ENCODE measurements at regions not wholly inside any gene's neighbourhood (a gene's known extent, or its start where the extent isn't known, plus 50 kb on each side); places are given as distances from the start of the nearest gene placed in this dataset.
"Not testable (repeated sequence)": the region's sequence is repeated elsewhere in the genome, so short reads cannot be mapped to it uniquely, and the experiment has no call there.

- H3K4me1 ChIP-seq (ENCODE audit: control insufficient read depth, insufficient read depth, low read length): no peaks in the 10 kb centered on the region
Measured at GRCh38 chr9:90131568-90131967, 511.1 kb downstream of the DIRAS2 start.

GRCh38 chr9:90132866-90133265 is 509.8 kb downstream of the DIRAS2 start:
- H3K4me3 ChIP-seq (ENCODE audit: low read length): no peak overlapping the region
- H3K27me3 ChIP-seq (ENCODE audit: control insufficient read depth, insufficient read depth, low read length): no peaks in the 10 kb centered on the region
- no peak overlapping the region for H3K9ac ChIP-seq (ENCODE audit: low read length)
- H3K4me1 ChIP-seq (ENCODE audit: control insufficient read depth, insufficient read depth, low read length): no peaks in the 10 kb centered on the region
- no peaks in the 10 kb centered on the region for H3K36me3 ChIP-seq (ENCODE audit: control insufficient read depth, insufficient read depth, low read length)
- H3K9me3 ChIP-seq (ENCODE audit: control insufficient read depth, low read length): no peaks in the 10 kb centered on the region

More at GRCh38 chr9:90131568-90131967, 511.1 kb downstream of the DIRAS2 start:
- Histone ChIP-seq H3K9ac (ENCODE audit: low read length) (no peak overlapping the region), H3K9me3 (ENCODE audit: control insufficient read depth, low read length) (no peaks in the 10 kb centered on the region), H3K36me3 (ENCODE audit: control insufficient read depth, insufficient read depth, low read length) (no peaks in the 10 kb centered on the region), H3K4me3 (ENCODE audit: low read length) (no peak overlapping the region), H3K27me3 (ENCODE audit: control insufficient read depth, insufficient read depth, low read length) (no peaks in the 10 kb centered on the region)

GRCh38 chr9:90137801-90138200 is 504.8 kb downstream of the DIRAS2 start:
- Histone ChIP-seq H3K4me3 (ENCODE audit: low read length) (no peak overlapping the region), H3K9me3 (ENCODE audit: control insufficient read depth, low read length) (no peaks in the 10 kb centered on the region), H3K9ac (ENCODE audit: low read length) (no peak overlapping the region), H3K36me3 (ENCODE audit: control insufficient read depth, insufficient read depth, low read length) (no peaks in the 10 kb centered on the region), H3K27me3 (ENCODE audit: control insufficient read depth, insufficient read depth, low read length) (no peaks in the 10 kb centered on the region), H3K4me1 (ENCODE audit: control insufficient read depth, insufficient read depth, low read length) (no peaks in the 10 kb centered on the region)

- H3K27me3 ChIP-seq (ENCODE audit: control insufficient read depth, insufficient read depth, low read length): no peaks in the 10 kb centered on the region
- no peaks in the 10 kb centered on the region for H3K36me3 ChIP-seq (ENCODE audit: control insufficient read depth, insufficient read depth, low read length)
- no peak overlapping the region for H3K9ac ChIP-seq (ENCODE audit: low read length)
- no peaks in the 10 kb centered on the region for H3K4me1 ChIP-seq (ENCODE audit: control insufficient read depth, insufficient read depth, low read length)
- H3K9me3 ChIP-seq (ENCODE audit: control insufficient read depth, low read length): no peaks in the 10 kb centered on the region
- H3K4me3 ChIP-seq (ENCODE audit: low read length): no peak overlapping the region
Measured at GRCh38 chr9:90140131-90140818, 502.3 kb downstream of the DIRAS2 start.

GRCh38 chr9:90141723-90142122 is 500.9 kb downstream of the DIRAS2 start:
- no peak overlapping the region for H3K9ac ChIP-seq (ENCODE audit: low read length)
- no peaks in the 10 kb centered on the region for H3K4me1 ChIP-seq (ENCODE audit: control insufficient read depth, insufficient read depth, low read length)
- no peaks in the 10 kb centered on the region for H3K9me3 ChIP-seq (ENCODE audit: control insufficient read depth, low read length)
- H3K36me3 ChIP-seq (ENCODE audit: control insufficient read depth, insufficient read depth, low read length): no peaks in the 10 kb centered on the region
- no peak overlapping the region for H3K4me3 ChIP-seq (ENCODE audit: low read length)
- H3K27me3 ChIP-seq (ENCODE audit: control insufficient read depth, insufficient read depth, low read length): no peaks in the 10 kb centered on the region

- Histone ChIP-seq H3K9me3 (ENCODE audit: control insufficient read depth, low read length) (no peaks in the 10 kb centered on the region), H3K4me3 (ENCODE audit: low read length) (no peak overlapping the region), H3K27me3 (ENCODE audit: control insufficient read depth, insufficient read depth, low read length) (no peaks in the 10 kb centered on the region), H3K36me3 (ENCODE audit: control insufficient read depth, insufficient read depth, low read length) (no peaks in the 10 kb centered on the region), H3K9ac (ENCODE audit: low read length) (no peak overlapping the region), H3K4me1 (ENCODE audit: control insufficient read depth, insufficient read depth, low read length) (no peaks in the 10 kb centered on the region)
Measured at GRCh38 chr9:90142580-90142979, 500.0 kb downstream of the DIRAS2 start.

GRCh38 chr9:90147426-90147825 is 495.2 kb downstream of the DIRAS2 start:
- H3K27me3 ChIP-seq (ENCODE audit: control insufficient read depth, insufficient read depth, low read length): no peaks in the 10 kb centered on the region
- no peaks in the 10 kb centered on the region for H3K4me1 ChIP-seq (ENCODE audit: control insufficient read depth, insufficient read depth, low read length)
- H3K9me3 ChIP-seq (ENCODE audit: control insufficient read depth, low read length): no peaks in the 10 kb centered on the region
- no peak overlapping the region for H3K4me3 ChIP-seq (ENCODE audit: low read length)
- H3K9ac ChIP-seq (ENCODE audit: low read length): no peak overlapping the region
- H3K36me3 ChIP-seq (ENCODE audit: control insufficient read depth, insufficient read depth, low read length): no peaks in the 10 kb centered on the region

- H3K9me3 ChIP-seq (ENCODE audit: control insufficient read depth, low read length): no peaks in the 10 kb centered on the region
- H3K36me3 ChIP-seq (ENCODE audit: control insufficient read depth, insufficient read depth, low read length): no peaks in the 10 kb centered on the region
- H3K27me3 ChIP-seq (ENCODE audit: control insufficient read depth, insufficient read depth, low read length): no peaks in the 10 kb centered on the region
- H3K4me1 ChIP-seq (ENCODE audit: control insufficient read depth, insufficient read depth, low read length): no peaks in the 10 kb centered on the region
- no peak overlapping the region for H3K9ac ChIP-seq (ENCODE audit: low read length)
- H3K4me3 ChIP-seq (ENCODE audit: low read length): no peak overlapping the region
Measured at GRCh38 chr9:90156318-90156717, 486.3 kb downstream of the DIRAS2 start.

- Histone ChIP-seq H3K9ac (ENCODE audit: low read length) (no peak overlapping the region), H3K4me3 (ENCODE audit: low read length) (no peak overlapping the region), H3K4me1 (ENCODE audit: control insufficient read depth, insufficient read depth, low read length) (peaks cover 10% of the 10 kb centered on the region), H3K9me3 (ENCODE audit: control insufficient read depth, low read length) (no peaks in the 10 kb centered on the region), H3K27me3 (ENCODE audit: control insufficient read depth, insufficient read depth, low read length) (no peaks in the 10 kb centered on the region), H3K36me3 (ENCODE audit: control insufficient read depth, insufficient read depth, low read length) (no peaks in the 10 kb centered on the region)
Measured at GRCh38 chr9:90162326-90162725, 480.3 kb downstream of the DIRAS2 start.

- Histone ChIP-seq H3K27me3 (ENCODE audit: control insufficient read depth, insufficient read depth, low read length) (no peaks in the 10 kb centered on the region), H3K4me1 (ENCODE audit: control insufficient read depth, insufficient read depth, low read length) (peaks cover 14% of the 10 kb centered on the region), H3K4me3 (ENCODE audit: low read length) (no peak overlapping the region), H3K9ac (ENCODE audit: low read length) (no peak overlapping the region), H3K36me3 (ENCODE audit: control insufficient read depth, insufficient read depth, low read length) (no peaks in the 10 kb centered on the region), H3K9me3 (ENCODE audit: control insufficient read depth, low read length) (no peaks in the 10 kb centered on the region)
Measured at GRCh38 chr9:90162819-90163218, 479.8 kb downstream of the DIRAS2 start.

GRCh38 chr9:90165281-90165680 is 477.3 kb downstream of the DIRAS2 start:
- H3K27me3 ChIP-seq (ENCODE audit: control insufficient read depth, insufficient read depth, low read length): no peaks in the 10 kb centered on the region
- H3K36me3 ChIP-seq (ENCODE audit: control insufficient read depth, insufficient read depth, low read length): no peaks in the 10 kb centered on the region
- no peak overlapping the region for H3K4me3 ChIP-seq (ENCODE audit: low read length)
- no peak overlapping the region for H3K9ac ChIP-seq (ENCODE audit: low read length)
- no peaks in the 10 kb centered on the region for H3K9me3 ChIP-seq (ENCODE audit: control insufficient read depth, low read length)
- peaks cover 28% of the 10 kb centered on the region for H3K4me1 ChIP-seq (ENCODE audit: control insufficient read depth, insufficient read depth, low read length)

- H3K36me3 ChIP-seq (ENCODE audit: control insufficient read depth, insufficient read depth, low read length); H3K27me3 ChIP-seq (ENCODE audit: control insufficient read depth, insufficient read depth, low read length); H3K9ac ChIP-seq (ENCODE audit: low read length); H3K4me3 ChIP-seq (ENCODE audit: low read length); H3K9me3 ChIP-seq (ENCODE audit: control insufficient read depth, low read length): not testable (repeated sequence)
- peaks cover 28% of the 10 kb centered on the region for H3K4me1 ChIP-seq (ENCODE audit: control insufficient read depth, insufficient read depth, low read length)
Measured at GRCh38 chr9:90166374-90166773, 476.2 kb downstream of the DIRAS2 start.

- Histone ChIP-seq H3K27me3 (ENCODE audit: control insufficient read depth, insufficient read depth, low read length) (no peaks in the 10 kb centered on the region), H3K4me1 (ENCODE audit: control insufficient read depth, insufficient read depth, low read length) (peaks cover 21% of the 10 kb centered on the region), H3K36me3 (ENCODE audit: control insufficient read depth, insufficient read depth, low read length) (no peaks in the 10 kb centered on the region), H3K4me3 (ENCODE audit: low read length) (no peak overlapping the region), H3K9ac (ENCODE audit: low read length) (no peak overlapping the region), H3K9me3 (ENCODE audit: control insufficient read depth, low read length) (peaks cover 4% of the 10 kb centered on the region)
Measured at GRCh38 chr9:90167914-90168313, 474.7 kb downstream of the DIRAS2 start.
